IMR-90 (cell line): ENCODE measurements at regions not wholly inside any gene's neighbourhood (a gene's known extent, or its start where the extent isn't known, plus 50 kb on each side); places are given as distances from the start of the nearest gene placed in this dataset.

ENCODE experiments used
- ATAC-seq: fragments of 200-7000 bp; cut with Tn5 transposase; 2 replicates; pipeline ENCODE4 v1.9.1; 2020; ENCODE audit warnings: low read depth, mild to moderate bottlenecking, moderate library complexity
- BruUV-seq: library from RNA; stranded (reverse); fragments of 400-500 nt; replicated peaks from 2 replicates; lab custom pipeline; 2021; lab: Mats Ljungman, UMichigan
- CTCF ChIA-PET: fragments of 300-600 bp; formaldehyde crosslinking; extraction: SDS; loops from one replicate; lab custom pipeline; 2021; ENCODE audit warnings: antibody characterized with exemption; lab: Yijun Ruan, JAX
- POLR2A ChIA-PET: fragments of 300-600 bp; sonication (Branson Sonifier 250); formaldehyde crosslinking; loops from one replicate; lab custom pipeline; 2022; ENCODE audit warnings: antibody characterized with exemption; ENCODE audit not compliant: unreplicated experiment; lab: Charles Lee
- DNase-seq: peaks from one replicate; pipeline ENCODE4 v3.0.0; 2013
- H2AFZ ChIP-seq: replicated peaks from 2 replicates; pipeline ENCODE3; 2013; ENCODE audit warnings: low read length, mild to moderate bottlenecking; ENCODE audit not compliant: poor library complexity
- H2AK5ac ChIP-seq: 2 replicates; pipeline ENCODE4 v1.6.1; 2013; ENCODE audit warnings: low read depth, low read length, inconsistent platforms
- H2AK9ac ChIP-seq: replicated peaks from 2 replicates; pipeline ENCODE3; 2013; ENCODE audit warnings: mild to moderate bottlenecking, low read depth, low read length, moderate library complexity; ENCODE audit not compliant: poor library complexity
- H2BK120ac ChIP-seq: 2 replicates; pipeline ENCODE4 v1.6.1; 2013; ENCODE audit warnings: low read depth, low read length, inconsistent platforms
- H2BK15ac ChIP-seq: 3 replicates; pipeline ENCODE4 v1.6.1; 2013; ENCODE audit warnings: low read depth, low read length, inconsistent platforms
- H2BK20ac ChIP-seq: 2 replicates; pipeline ENCODE4 v1.6.1; 2013; ENCODE audit warnings: low read depth, mild to moderate bottlenecking, inconsistent platforms, low read length, moderate library complexity
- H2BK5ac ChIP-seq: 2 replicates; pipeline ENCODE4 v1.6.1; 2013; ENCODE audit warnings: mild to moderate bottlenecking, low read depth, low read length, inconsistent platforms; ENCODE audit not compliant: poor library complexity, severe bottlenecking
- H3K14ac ChIP-seq: replicated peaks from 2 replicates; pipeline ENCODE4 v1.6.1; 2013; ENCODE audit warnings: low read depth, low read length, inconsistent platforms
- H3K18ac ChIP-seq: 2 replicates; pipeline ENCODE4 v1.6.1; 2013; ENCODE audit warnings: low read depth, low read length, control low read depth
- H3K23ac ChIP-seq: 2 replicates; pipeline ENCODE4 v1.6.1; 2013; ENCODE audit warnings: low read depth, low read length, inconsistent platforms
- H3K27ac ChIP-seq: 2 replicates; pipeline ENCODE4 v1.5.1; 2013; ENCODE audit warnings: mild to moderate bottlenecking, control low read depth, low read length; ENCODE audit not compliant: insufficient read depth
- H3K27me3 ChIP-seq: 2 replicates; pipeline ENCODE4 v1.6.1; 2013; ENCODE audit warnings: low read length; ENCODE audit not compliant: control insufficient read depth, insufficient read depth
- H3K36me3 ChIP-seq: 2 replicates; pipeline ENCODE4 v1.6.1; 2013; ENCODE audit warnings: low read length, mixed read lengths; ENCODE audit not compliant: control insufficient read depth, insufficient read depth
- H3K4ac ChIP-seq: 2 replicates; pipeline ENCODE4 v1.6.1; 2013; ENCODE audit warnings: low read depth, low read length, inconsistent platforms
- H3K4me1 ChIP-seq: 2 replicates; pipeline ENCODE4 v1.6.1; 2013; ENCODE audit warnings: low read length, mixed read lengths; ENCODE audit not compliant: control insufficient read depth, insufficient read depth
- H3K4me2 ChIP-seq: 2 replicates; pipeline ENCODE4 v1.6.1; 2013; ENCODE audit warnings: low read depth, mild to moderate bottlenecking, control low read depth, low read length, moderate library complexity
- H3K4me3 ChIP-seq: 2 replicates; pipeline ENCODE4 v1.5.1; 2013; ENCODE audit warnings: low read depth, mild to moderate bottlenecking, control low read depth, low read length, moderate library complexity; ENCODE audit not compliant: insufficient read depth
- H3K56ac ChIP-seq: 2 replicates; pipeline ENCODE4 v1.6.1; 2013; ENCODE audit warnings: low read length, inconsistent platforms; ENCODE audit not compliant: insufficient read depth; ENCODE audit errors: extremely low read depth
- H3K79me1 ChIP-seq, 2 experiments: 2 replicates each; pipeline ENCODE4 v1.6.1; 2013; ENCODE audit warnings: low read length in 2 of 2, inconsistent platforms in 1 of 2, low read depth in 1 of 2
- H3K9ac ChIP-seq: 2 replicates; pipeline ENCODE4 v1.6.1; 2013; ENCODE audit warnings: low read depth, low read length, control low read depth
- H3K9me1 ChIP-seq: 2 replicates; pipeline ENCODE4 v1.6.1; 2013; ENCODE audit warnings: low read length, inconsistent platforms; ENCODE audit not compliant: insufficient read depth
- H3K9me3 ChIP-seq: 2 replicates; pipeline ENCODE4 v1.6.1; 2013; ENCODE audit warnings: low read length; ENCODE audit not compliant: control insufficient read depth, insufficient read depth
- H4K20me1 ChIP-seq: 2 replicates; pipeline ENCODE4 v1.6.1; 2013; ENCODE audit warnings: low read length, inconsistent platforms; ENCODE audit not compliant: insufficient read depth
- H4K5ac ChIP-seq: 2 replicates; pipeline ENCODE4 v1.6.1; 2013; ENCODE audit warnings: mild to moderate bottlenecking, low read depth, low read length, control low read depth
- H4K8ac ChIP-seq, 2 experiments: 2 replicates each; pipeline ENCODE4 v1.6.1; 2013; ENCODE audit warnings: low read depth in 2 of 2, low read length in 2 of 2, control low read depth in 1 of 2, inconsistent platforms in 1 of 2
- H4K91ac ChIP-seq: 2 replicates; pipeline ENCODE4 v1.6.1; 2013; ENCODE audit warnings: low read depth, low read length, inconsistent platforms; ENCODE audit not compliant: insufficient read depth
- BHLHE40 ChIP-seq: fragments of 150-350 bp; IDR thresholded peaks from 2 replicates; pipeline ENCODE4 v1.6.1; 2016; ENCODE audit warnings: mild to moderate bottlenecking, low read depth, low read length
- CEBPB ChIP-seq: IDR thresholded peaks from 2 replicates; pipeline ENCODE4 v1.6.1; 2012; ENCODE audit warnings: low read depth, low read length, improper control_type of control experiment
- CHD1 ChIP-seq: IDR thresholded peaks from 2 replicates; pipeline ENCODE4 v1.6.1; 2012; ENCODE audit warnings: low read depth, low read length, improper control_type of control experiment
- CTCF ChIP-seq: conservative IDR thresholded peaks from 2 replicates; pipeline ENCODE4 v1.5.1; 2012; ENCODE audit warnings: mild to moderate bottlenecking, low read depth, low read length, improper control_type of control experiment
- ELK1 ChIP-seq: fragments of 150-350 bp; IDR thresholded peaks from 2 replicates; pipeline ENCODE4 v1.6.1; 2016; ENCODE audit warnings: low read depth, mild to moderate bottlenecking, low read length, moderate library complexity, borderline replicate concordance
- FOS ChIP-seq: fragments of 150-350 bp; IDR thresholded peaks from 2 replicates; pipeline ENCODE4 v1.6.1; 2016; ENCODE audit warnings: low read depth, low read length
- MAFK ChIP-seq: IDR thresholded peaks from 2 replicates; pipeline ENCODE4 v1.6.1; 2012; ENCODE audit warnings: low read depth, low read length, improper control_type of control experiment
- MAZ ChIP-seq: IDR thresholded peaks from 2 replicates; pipeline ENCODE4 v1.6.1; 2012; ENCODE audit warnings: low read depth, mild to moderate bottlenecking, low read length, improper control_type of control experiment, moderate library complexity, borderline replicate concordance
- MXI1 ChIP-seq: IDR thresholded peaks from 2 replicates; pipeline ENCODE4 v1.6.1; 2012; ENCODE audit warnings: low read depth, mild to moderate bottlenecking, low read length, moderate library complexity, borderline replicate concordance
- NFE2L2 ChIP-seq: fragments of 150-350 bp; IDR thresholded peaks from 2 replicates; pipeline ENCODE4 v1.6.1; 2016; ENCODE audit warnings: low read depth, mild to moderate bottlenecking, low read length
- POLR2A ChIP-seq: IDR thresholded peaks from 2 replicates; pipeline ENCODE4 v1.6.1; 2012; ENCODE audit warnings: mild to moderate bottlenecking, low read depth, low read length
- RAD21 ChIP-seq: IDR thresholded peaks from 2 replicates; pipeline ENCODE4 v1.6.1; 2012; ENCODE audit warnings: low read length, improper control_type of control experiment
- RCOR1 ChIP-seq: IDR thresholded peaks from 2 replicates; pipeline ENCODE4 v1.6.1; 2012; ENCODE audit warnings: mild to moderate bottlenecking, low read length, improper control_type of control experiment; ENCODE audit not compliant: insufficient replicate concordance
- RFX5 ChIP-seq: IDR thresholded peaks from 2 replicates; pipeline ENCODE4 v1.8.0; 2012; ENCODE audit warnings: low read depth, mild to moderate bottlenecking, low read length, moderate library complexity
- SMC3 ChIP-seq: fragments of 150-350 bp; IDR thresholded peaks from 2 replicates; pipeline ENCODE4 v1.6.1; 2016; ENCODE audit warnings: low read depth, mild to moderate bottlenecking, antibody characterized with exemption, low read length, moderate library complexity
- USF2 ChIP-seq: fragments of 150-350 bp; IDR thresholded peaks from 2 replicates; pipeline ENCODE4 v1.6.1; 2017; ENCODE audit warnings: mild to moderate bottlenecking, antibody characterized with exemption, low read length, low read depth
- WGBS, 2 experiments: methylation state at CpG; one replicate each; pipeline versions ENCODE4 v1.1.5 to v1.1.7; 2013; ENCODE audit warnings: missing lambda C conversion rate in 2 of 2; ENCODE audit not compliant: insufficient read length in 1 of 2; ENCODE audit errors: extremely low coverage in 2 of 2; 5-methylcytosine and 5-hydroxymethylcytosine counted together
- dilution Hi-C: fragments of 300-500 bp; cut with HindIII; formaldehyde crosslinking; loops from one replicate; pipeline ENCODE4 v1.14.3; 2018; ENCODE audit warnings: low sequenced_read_pairs; ENCODE audit not compliant: unreplicated experiment
- in situ Hi-C: fragments of 300-500 bp; cut with MboI; formaldehyde crosslinking; loops from 3 replicates; pipeline ENCODE4 v1.14.3; 2019; ENCODE audit warnings: low sequenced_read_pairs, inconsistent platforms, mixed read lengths
- intact Hi-C: fragments of 100-400 bp; cut with micrococcal nuclease; formaldehyde crosslinking; loops from 2 replicates; pipeline ENCODE4 v1.10.0; 2022

- dilution Hi-C loops (no loop called here), in situ Hi-C loops (no loop called here), intact Hi-C loops (no loop called here)
- H3K4ac ChIP-seq, result no peak overlapping the region
- no peaks in the 10 kb centered on the region for H3K36me3 ChIP-seq
- H3K56ac ChIP-seq, result no peak overlapping the region
- DNase-seq, result no peak
- H2BK20ac ChIP-seq, result no peak overlapping the region
- no peak for TF ChIP-seq CEBPB
- TF ChIP-seq NFE2L2, result no peak
- no peak for TF ChIP-seq CTCF
- TF ChIP-seq MAZ, result no peak
- TF ChIP-seq MXI1, result no peak
- no peak for TF ChIP-seq CHD1
- TF ChIP-seq POLR2A, result no peak
- no peak for TF ChIP-seq RAD21
- no peak for TF ChIP-seq FOS
- TF ChIP-seq ELK1, result no peak
- TF ChIP-seq SMC3, result no peak
- no peak for TF ChIP-seq RCOR1
- TF ChIP-seq RFX5, result no peak
- TF ChIP-seq MAFK, result no peak
- no peak for TF ChIP-seq BHLHE40
- TF ChIP-seq USF2, result no peak
- H3K27ac ChIP-seq, result no peak overlapping the region
- no peak overlapping the region for H3K4me3 ChIP-seq
- H3K9me3 ChIP-seq, result no peaks in the 10 kb centered on the region
- no peak overlapping the region for H3K4me2 ChIP-seq
- no peaks in the 10 kb centered on the region for H3K79me1 ChIP-seq
- no peak overlapping the region for H2AK9ac ChIP-seq
- no peak overlapping the region for H4K8ac ChIP-seq
- no peak overlapping the region for H3K9ac ChIP-seq
- no TSS peak for BruUV-seq
- H3K27me3 ChIP-seq, result no peaks in the 10 kb centered on the region
- H3K4me1 ChIP-seq, result no peaks in the 10 kb centered on the region
- H2AK5ac ChIP-seq, result no peak overlapping the region
- H3K14ac ChIP-seq, result no peak overlapping the region
- no peak overlapping the region for H2BK15ac ChIP-seq
- no peaks in the 10 kb centered on the region for H4K20me1 ChIP-seq
- H2AFZ ChIP-seq, result peak overlapping the region; percentile 68
- no peak overlapping the region; the same call in 1 of the 2 replicates for H3K23ac ChIP-seq
- H3K9me1 ChIP-seq, result no peaks in the 10 kb centered on the region
- ChIA-PET POLR2A (no interaction called here), CTCF (no interaction called here)
- no peak overlapping the region for H3K18ac ChIP-seq
- H4K5ac ChIP-seq, result no peak overlapping the region
- H2BK120ac ChIP-seq, result no peak overlapping the region
- no peak for ATAC-seq
- H2BK5ac ChIP-seq, result no peak overlapping the region
- H4K91ac ChIP-seq, result no peak overlapping the region
- no CpG with 5 or more reads among the region's 3 CpGs for WGBS, 2 experiments
Measured at GRCh38 chr18:41004324-41004723, 950.7 kb upstream of the PIK3C3 start.
